ENCODE measurements at regions not wholly inside any gene's neighbourhood (a gene's known extent, or its start where the extent isn't known, plus 50 kb on each side); places are given as distances from the start of the nearest gene placed in this dataset.

DNA sequence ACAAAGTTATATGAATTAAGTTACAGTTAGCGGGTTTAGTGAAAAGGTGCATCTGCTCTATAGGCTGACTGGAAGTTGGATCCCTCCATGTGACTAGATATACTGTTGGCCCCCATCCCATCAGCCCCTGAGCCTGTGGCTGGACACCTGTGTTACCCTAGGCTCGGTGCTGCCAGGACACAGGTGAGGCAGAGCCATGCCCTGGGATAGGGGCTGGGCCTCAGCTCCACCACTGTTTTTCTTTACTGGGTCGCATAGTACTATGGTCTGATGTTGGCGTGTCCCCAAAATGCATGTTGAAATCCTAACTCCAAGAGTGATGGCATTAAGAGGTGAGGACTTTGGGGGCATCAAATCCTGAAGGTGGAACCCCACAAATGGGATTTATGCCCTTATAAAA lies 638.6 kb upstream of the ID2 start:
- Histone ChIP-seq H3K9me3 (no peaks in the 10 kb centered on the region), H3K27ac (no peak overlapping the region), H3K4me3 (no peak overlapping the region), H3K4me1 (no peaks in the 10 kb centered on the region), H3K36me3 (no peaks in the 10 kb centered on the region), H3K27me3 (no peaks in the 10 kb centered on the region)
- DNase-seq = no peak
- 100% methylated on average over 1 of the region's 4 CpGs for WGBS, 2 donors
- TF ChIP-seq CTCF (IDR thresholded peaks at IDR 0.05) = no peak
- TF ChIP-seq POLR2A (IDR thresholded peaks at IDR 0.05) = no peak
- intact Hi-C loops (cut with DNase I) = no loop called here

- Histone ChIP-seq H3K27me3 (no peaks in the 10 kb centered on the region), H3K27ac (no peak overlapping the region), H3K4me1 (no peaks in the 10 kb centered on the region), H3K9me3 (no peaks in the 10 kb centered on the region), H3K36me3 (no peaks in the 10 kb centered on the region), H3K4me3 (no peak overlapping the region)
- 89 to 90% methylated on average over 3 of the region's 4 CpGs for WGBS, 2 donors
- TF ChIP-seq CTCF (IDR thresholded peaks at IDR 0.05) (no peak), POLR2A (IDR thresholded peaks at IDR 0.05) (no peak)
- DNase-seq = no peak
- intact Hi-C loops (cut with DNase I) = no loop called here
Observed at GRCh38 chr2:8044046-8044594, 637.7 kb upstream of the ID2 start.

- 88% methylated on average over 6 of the region's 6 CpGs for WGBS, 2 donors
- H3K36me3 ChIP-seq = no peaks in the 10 kb centered on the region
- TF ChIP-seq CTCF (IDR thresholded peaks at IDR 0.05) = no peak
- TF ChIP-seq POLR2A (IDR thresholded peaks at IDR 0.05) = no peak
- no peak for DNase-seq
- no peak overlapping the region for H3K27ac ChIP-seq
- H3K27me3 ChIP-seq = no peaks in the 10 kb centered on the region
- H3K4me3 ChIP-seq = no peak overlapping the region
- intact Hi-C loops (cut with DNase I) = no loop called here
- H3K9me3 ChIP-seq = no peaks in the 10 kb centered on the region
- no peaks in the 10 kb centered on the region for H3K4me1 ChIP-seq
Observed at GRCh38 chr2:8045081-8045614, 636.7 kb upstream of the ID2 start.

GRCh38 chr2:8046849-8047248 lies 635.0 kb upstream of the ID2 start:
- Histone ChIP-seq H3K4me1 (no peaks in the 10 kb centered on the region), H3K36me3 (no peaks in the 10 kb centered on the region), H3K27me3 (no peaks in the 10 kb centered on the region), H3K4me3 (no peak overlapping the region), H3K9me3 (no peaks in the 10 kb centered on the region), H3K27ac (no peak overlapping the region)
- WGBS, 2 donors = 81 to 92% methylated on average over 5 of the region's 5 CpGs
- intact Hi-C loops (cut with DNase I) = no loop called here
- no peak for DNase-seq
- TF ChIP-seq POLR2A (IDR thresholded peaks at IDR 0.05) = no peak
- TF ChIP-seq CTCF (IDR thresholded peaks at IDR 0.05) = no peak

DNA sequence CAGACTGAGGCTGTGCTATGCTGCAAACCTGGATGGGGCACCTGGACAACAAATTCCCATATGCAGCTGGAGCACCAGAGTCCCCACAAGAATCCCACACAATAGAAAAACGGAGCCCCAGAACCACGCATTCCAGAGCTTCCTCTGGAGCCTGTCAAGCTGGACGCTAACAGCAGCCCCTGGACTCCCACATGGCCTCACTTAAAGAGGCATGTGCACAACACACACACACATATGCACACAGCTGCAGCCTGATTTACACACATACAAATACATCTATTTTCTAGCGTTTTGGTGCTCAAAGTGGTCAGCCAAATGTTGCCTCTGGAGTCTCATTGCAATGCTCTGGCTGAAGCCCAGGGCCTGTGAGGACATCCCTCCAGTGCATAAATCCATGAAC lies 632.7 kb upstream of the ID2 start:
- no peaks in the 10 kb centered on the region for H3K4me1 ChIP-seq
- no peak for DNase-seq
- intact Hi-C loops (cut with DNase I) = no loop called here
- TF ChIP-seq POLR2A (IDR thresholded peaks at IDR 0.05) (no peak), CTCF (IDR thresholded peaks at IDR 0.05) (no peak)
- H3K9me3 ChIP-seq = no peaks in the 10 kb centered on the region
- WGBS, 2 donors = 76 to 88% methylated on average over 4 of the region's 4 CpGs
- H3K27me3 ChIP-seq = no peaks in the 10 kb centered on the region
- no peak overlapping the region for H3K4me3 ChIP-seq
- no peaks in the 10 kb centered on the region for H3K36me3 ChIP-seq
- H3K27ac ChIP-seq = no peak overlapping the region
